IgD-negative memory B cell (primary cell): ENCODE measurements at regions not wholly inside any gene's neighbourhood (a gene's known extent, or its start where the extent isn't known, plus 50 kb on each side); places are given as distances from the start of the nearest gene placed in this dataset.

ENCODE experiments used
- H3K27ac Mint-ChIP-seq, 3 donors: one replicate each; pipeline ENCODE4 v1.8.0; 2020 to 2022; ENCODE audit warnings: mild to moderate bottlenecking in 3 of 3, mixed read lengths in 3 of 3, moderate library complexity in 1 of 3
- H3K27me3 Mint-ChIP-seq: one replicate; pipeline ENCODE4 v1.8.0; 2021; ENCODE audit warnings: mixed read lengths
- H3K36me3 Mint-ChIP-seq: one replicate; pipeline ENCODE4 v1.8.0; 2020; ENCODE audit warnings: mild to moderate bottlenecking, mixed read lengths
- H3K4me1 Mint-ChIP-seq, 3 donors: one replicate each; pipeline ENCODE4 v1.8.0; 2020 to 2022; ENCODE audit warnings: mixed read lengths in 3 of 3, mild to moderate bottlenecking in 1 of 3
- H3K4me3 Mint-ChIP-seq, 4 donors: one replicate each; pipeline ENCODE4 v1.8.0; 2020 to 2022; ENCODE audit warnings: mild to moderate bottlenecking in 4 of 4, mixed read lengths in 4 of 4, moderate library complexity in 3 of 4
- H3K9me3 Mint-ChIP-seq, 3 donors: one replicate each; pipeline ENCODE4 v1.8.0; 2020 to 2021; ENCODE audit warnings: mixed read lengths in 3 of 3, mild to moderate bottlenecking in 1 of 3

DNA sequence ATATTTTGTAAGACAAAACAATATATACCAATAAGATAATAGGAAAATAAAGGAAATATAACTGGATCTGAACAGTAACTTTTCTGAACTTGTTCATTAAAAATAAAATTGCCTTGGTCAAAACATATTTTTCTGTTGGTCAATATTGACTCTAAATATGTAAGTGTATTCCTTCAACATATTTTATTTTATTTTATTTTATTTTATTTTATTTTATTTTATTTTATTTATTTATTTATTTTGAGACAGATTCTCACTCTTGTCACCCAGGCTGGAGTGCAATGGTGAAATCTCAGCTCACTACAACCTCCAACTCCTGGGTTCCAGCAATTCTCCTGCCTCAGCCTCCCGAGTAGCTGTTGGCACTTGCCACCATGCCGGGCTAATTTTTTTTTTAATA, 571.0 kb downstream of the NR2F1-AS1 start:
- Mint-ChIP-seq H3K9me3 (peaks cover 0 to 8% (median 1%) of the 10 kb centered on the region in 3 donors), H3K27me3 (no peaks in the 10 kb centered on the region), H3K4me3 (no peak overlapping the region), H3K36me3 (no peaks in the 10 kb centered on the region), H3K27ac (no peak overlapping the region), H3K4me1 (no peaks in the 10 kb centered on the region)

- no peaks in the 10 kb centered on the region for H3K27me3 Mint-ChIP-seq
These were observed 572.4 kb downstream of the NR2F1-AS1 start for GRCh38 chr5:93008502-93009207.

DNA sequence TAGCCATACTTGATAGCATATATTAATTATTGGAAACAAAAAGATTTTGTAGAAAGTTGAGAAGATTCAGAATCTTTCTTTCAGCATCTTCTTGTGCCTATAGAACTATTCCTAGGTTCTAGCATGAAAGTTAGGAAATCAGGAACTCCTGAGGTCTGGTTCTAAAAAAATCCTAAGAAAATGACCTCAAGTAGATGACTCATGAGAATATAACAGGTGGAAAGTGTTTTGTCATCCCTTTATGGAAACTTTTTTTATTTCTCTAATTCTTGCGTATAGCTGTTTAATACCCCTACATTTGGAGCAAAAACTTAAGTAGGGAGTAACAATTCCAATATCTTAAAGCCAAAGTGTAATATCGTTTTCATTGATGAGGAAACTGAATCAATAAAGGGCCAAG, 574.1 kb downstream of the NR2F1-AS1 start:
- H3K4me3 Mint-ChIP-seq, result no peak overlapping the region
- H3K4me1 Mint-ChIP-seq, result no peaks in the 10 kb centered on the region
- peaks cover 0 to 5% (median 0%) of the 10 kb centered on the region in 3 donors for H3K9me3 Mint-ChIP-seq
- no peak overlapping the region for H3K27ac Mint-ChIP-seq
- H3K36me3 Mint-ChIP-seq, result no peaks in the 10 kb centered on the region
- no peaks in the 10 kb centered on the region for H3K27me3 Mint-ChIP-seq

More at GRCh38 chr5:93008502-93009207, 572.4 kb downstream of the NR2F1-AS1 start:
- Mint-ChIP-seq H3K4me1 (no peaks in the 10 kb centered on the region), H3K9me3 (peaks cover 0 to 5% (median 0%) of the 10 kb centered on the region in 3 donors), H3K4me3 (no peak overlapping the region), H3K27ac (no peak overlapping the region), H3K36me3 (no peaks in the 10 kb centered on the region)

DNA sequence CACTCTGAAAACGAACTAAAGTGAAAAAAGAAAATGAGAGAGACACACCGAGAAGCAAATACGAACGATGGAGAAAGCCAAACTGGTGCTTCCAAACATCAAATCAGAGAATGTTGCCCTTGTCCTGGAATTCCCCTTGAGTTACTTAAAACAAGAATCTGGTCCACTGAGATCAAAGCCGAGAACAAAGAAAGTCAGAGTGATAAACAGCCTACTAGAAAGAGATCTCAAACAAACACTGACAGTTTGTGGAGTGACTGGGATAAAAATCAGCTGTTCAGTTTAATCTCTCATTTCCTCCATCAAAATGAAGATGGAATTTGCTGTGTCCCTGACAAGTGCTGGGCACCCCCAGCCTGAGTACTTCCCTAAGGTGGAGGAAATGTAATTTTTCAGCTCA, 582.6 kb downstream of the NR2F1-AS1 start:
- Mint-ChIP-seq H3K36me3 (peaks cover 1% of the 10 kb centered on the region), H3K27me3 (no peaks in the 10 kb centered on the region), H3K27ac (no peak overlapping the region), H3K4me3 (peak overlapping the region in 1 of 4 donors; percentile 39), H3K4me1 (no peaks in the 10 kb centered on the region), H3K9me3 (peaks cover 2 to 23% (median 3%) of the 10 kb centered on the region in 3 donors)

DNA sequence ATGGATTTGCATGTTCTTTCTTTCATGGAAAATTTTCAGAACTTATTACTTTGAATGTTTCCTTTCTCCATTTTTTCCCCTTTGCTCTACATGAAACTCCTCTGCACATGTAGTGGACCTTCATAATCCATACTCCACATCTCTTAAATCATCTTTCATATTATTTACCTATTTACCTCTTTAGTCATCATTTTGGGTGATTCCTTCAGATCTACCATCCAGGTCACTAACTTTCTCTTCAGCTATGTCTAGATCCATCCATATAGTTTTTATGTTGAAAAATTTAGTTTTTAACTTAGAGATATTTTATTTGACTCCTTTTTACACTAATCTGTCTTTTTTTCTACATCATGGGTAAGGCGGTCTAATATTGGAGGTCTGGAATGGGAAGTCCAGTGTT, 586.6 kb downstream of the NR2F1-AS1 start:
- Mint-ChIP-seq H3K4me3 (no peak overlapping the region), H3K27me3 (no peaks in the 10 kb centered on the region), H3K9me3 (peaks cover 3 to 19% (median 5%) of the 10 kb centered on the region in 3 donors), H3K4me1 (no peaks in the 10 kb centered on the region), H3K27ac (no peak overlapping the region), H3K36me3 (peaks cover 1% of the 10 kb centered on the region)

DNA sequence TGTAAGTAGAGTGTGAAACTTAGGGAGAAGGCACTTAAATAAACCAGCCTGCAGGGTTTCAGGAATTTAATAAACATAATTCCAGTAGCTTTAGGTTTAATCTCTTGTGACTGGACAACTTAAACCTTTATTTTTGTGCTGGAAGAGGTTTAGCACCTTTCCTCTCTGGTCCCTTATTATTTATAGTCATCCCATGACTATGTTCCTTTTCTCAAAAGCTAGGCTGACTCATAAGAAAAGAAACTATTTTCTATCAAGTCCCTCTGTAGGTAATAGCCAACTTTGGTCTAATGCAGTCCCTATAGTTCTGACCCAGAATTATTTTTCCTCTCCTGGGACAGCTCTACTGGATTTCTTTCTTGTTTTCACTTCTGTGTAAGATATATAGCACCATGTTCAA, 588.9 kb downstream of the NR2F1-AS1 start:
- H3K4me3 Mint-ChIP-seq, result no peak overlapping the region
- H3K9me3 Mint-ChIP-seq, result peaks cover 4 to 22% (median 5%) of the 10 kb centered on the region in 3 donors
- H3K27me3 Mint-ChIP-seq, result no peaks in the 10 kb centered on the region

GRCh38 chr5:92991581-92992067, 589.4 kb downstream of the NR2F1-AS1 start:
- H3K9me3 Mint-ChIP-seq, result peaks cover 5 to 20% (median 5%) of the 10 kb centered on the region in 3 donors
- no peak overlapping the region for H3K27ac Mint-ChIP-seq
- H3K36me3 Mint-ChIP-seq, result peaks cover 1% of the 10 kb centered on the region
- H3K27me3 Mint-ChIP-seq, result no peaks in the 10 kb centered on the region
- H3K4me3 Mint-ChIP-seq, result no peak overlapping the region
- no peaks in the 10 kb centered on the region for H3K4me1 Mint-ChIP-seq

More for the DNA sequence above, 588.9 kb downstream of the NR2F1-AS1 start:
- H3K27ac Mint-ChIP-seq, result no peak overlapping the region
- H3K4me1 Mint-ChIP-seq, result no peaks in the 10 kb centered on the region
- peaks cover 1% of the 10 kb centered on the region for H3K36me3 Mint-ChIP-seq

DNA sequence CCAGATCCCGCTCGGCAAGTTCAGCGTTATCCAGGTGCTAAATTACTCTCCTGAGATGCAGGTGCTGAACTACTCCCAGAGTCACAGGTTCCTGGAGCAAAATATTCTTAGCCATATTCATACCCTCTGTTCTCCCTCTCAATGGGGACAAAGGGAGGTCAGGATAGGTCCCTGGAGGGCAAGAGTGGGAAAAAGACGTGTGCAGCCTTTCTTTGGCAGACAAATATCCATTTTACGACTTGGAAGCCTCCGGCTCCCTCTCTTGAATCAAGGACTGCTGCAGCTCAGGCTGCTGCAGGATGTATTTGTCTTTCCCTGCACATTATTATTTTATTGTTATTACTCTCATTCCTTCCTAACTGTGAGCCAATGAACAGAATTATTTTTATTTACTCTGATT, 590.2 kb downstream of the NR2F1-AS1 start:
- H3K27ac Mint-ChIP-seq, result no peak overlapping the region
- H3K27me3 Mint-ChIP-seq, result no peaks in the 10 kb centered on the region
- no peak overlapping the region for H3K4me3 Mint-ChIP-seq
- H3K4me1 Mint-ChIP-seq, result no peaks in the 10 kb centered on the region
- H3K9me3 Mint-ChIP-seq, result peaks cover 5 to 17% (median 7%) of the 10 kb centered on the region in 3 donors
- H3K36me3 Mint-ChIP-seq, result peaks cover 2% of the 10 kb centered on the region

GRCh38 chr5:92981001-92981400, 600.0 kb downstream of the NR2F1-AS1 start:
- Mint-ChIP-seq H3K4me3 (no peak overlapping the region), H3K36me3 (peaks cover 2% of the 10 kb centered on the region), H3K4me1 (no peaks in the 10 kb centered on the region), H3K27me3 (no peaks in the 10 kb centered on the region), H3K9me3 (peaks cover 0 to 4% (median 3%) of the 10 kb centered on the region in 3 donors), H3K27ac (no peak overlapping the region)

DNA sequence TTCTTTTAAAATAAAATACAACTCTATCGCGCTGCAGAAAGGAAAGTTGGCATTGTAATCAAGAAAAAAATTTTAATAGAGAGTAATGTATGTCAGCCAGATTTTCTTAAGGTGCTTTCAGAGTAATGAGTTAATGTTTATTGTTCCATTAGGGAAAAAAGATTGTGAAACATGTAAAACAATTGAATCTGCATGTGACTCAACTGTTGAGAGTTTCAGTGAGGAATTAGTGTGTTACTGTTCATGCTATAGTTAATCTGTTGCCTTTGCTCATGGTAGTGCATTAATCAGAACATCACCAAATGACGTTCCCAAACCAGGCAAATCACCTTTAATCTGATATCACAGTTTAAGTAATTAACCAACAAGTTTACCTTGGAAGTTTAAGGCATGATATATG, 600.5 kb downstream of the NR2F1-AS1 start:
- peaks cover 0 to 4% (median 3%) of the 10 kb centered on the region in 3 donors for H3K9me3 Mint-ChIP-seq
- no peaks in the 10 kb centered on the region for H3K4me1 Mint-ChIP-seq
- H3K27me3 Mint-ChIP-seq, result no peaks in the 10 kb centered on the region
- H3K36me3 Mint-ChIP-seq, result no peaks in the 10 kb centered on the region
- H3K4me3 Mint-ChIP-seq, result no peak overlapping the region
- H3K27ac Mint-ChIP-seq, result no peak overlapping the region

GRCh38 chr5:92979716-92980115, 601.3 kb downstream of the NR2F1-AS1 start:
- Mint-ChIP-seq H3K27ac (no peak overlapping the region), H3K4me3 (no peak overlapping the region), H3K27me3 (no peaks in the 10 kb centered on the region), H3K36me3 (no peaks in the 10 kb centered on the region), H3K9me3 (peaks cover 0 to 6% (median 3%) of the 10 kb centered on the region in 3 donors), H3K4me1 (no peaks in the 10 kb centered on the region)

DNA sequence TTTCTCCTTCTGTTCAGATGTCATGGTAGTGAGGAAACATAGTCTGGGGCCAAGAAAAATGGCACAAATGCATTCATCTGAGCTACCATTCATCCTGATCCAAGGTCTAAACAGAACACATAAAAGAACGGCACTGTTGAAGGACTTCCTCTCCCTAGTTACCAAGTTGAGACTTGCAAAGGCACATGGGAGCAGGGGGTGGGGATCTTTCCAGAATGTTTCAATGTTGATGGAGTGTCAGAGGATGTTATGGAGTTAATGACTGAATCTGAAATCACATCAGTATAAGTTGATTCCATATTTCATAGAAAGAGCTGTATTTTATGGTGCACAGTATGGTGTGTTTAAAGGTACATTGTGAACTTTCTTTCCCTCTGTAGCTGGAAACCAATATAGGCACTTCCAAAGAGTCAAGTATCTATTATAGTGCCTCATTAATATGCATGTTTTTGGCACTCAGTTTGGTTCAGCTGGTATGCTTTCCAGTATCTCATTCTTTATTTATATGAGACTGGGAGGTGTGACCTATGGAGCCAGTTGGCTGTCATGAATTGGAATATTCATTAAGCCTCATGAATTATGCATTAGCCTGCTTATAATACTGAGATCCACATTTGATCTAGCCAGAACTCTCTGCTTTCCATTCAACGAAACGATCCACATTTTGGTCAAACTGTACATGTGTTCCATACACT, 603.0 kb downstream of the NR2F1-AS1 start:
- H3K36me3 Mint-ChIP-seq, result no peaks in the 10 kb centered on the region
- H3K27ac Mint-ChIP-seq, result no peak overlapping the region
- no peaks in the 10 kb centered on the region for H3K4me1 Mint-ChIP-seq
- H3K4me3 Mint-ChIP-seq, result no peak overlapping the region
- no peaks in the 10 kb centered on the region for H3K27me3 Mint-ChIP-seq
- peaks cover 0 to 6% (median 3%) of the 10 kb centered on the region in 3 donors for H3K9me3 Mint-ChIP-seq

DNA sequence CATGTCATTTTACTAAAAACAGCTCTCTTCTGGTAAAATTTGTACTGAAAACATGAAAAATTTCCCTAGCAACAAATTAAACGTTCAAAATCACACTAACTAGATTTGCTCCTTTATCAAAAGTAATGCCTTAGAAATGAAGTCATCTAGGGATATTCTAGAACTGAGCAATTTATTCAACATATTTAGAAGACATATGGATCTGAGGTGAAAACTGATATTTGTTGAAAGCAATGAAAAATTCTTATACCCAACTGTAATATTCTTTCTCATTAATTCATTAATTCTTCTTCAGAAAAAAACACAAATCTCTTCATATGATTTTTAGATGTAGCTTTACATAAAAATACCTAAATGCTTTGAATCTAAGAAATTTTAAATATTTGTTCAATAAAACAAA, 604.9 kb downstream of the NR2F1-AS1 start:
- no peaks in the 10 kb centered on the region for H3K36me3 Mint-ChIP-seq
- H3K4me1 Mint-ChIP-seq, result no peaks in the 10 kb centered on the region
- H3K4me3 Mint-ChIP-seq, result no peak overlapping the region
- no peak overlapping the region for H3K27ac Mint-ChIP-seq
- H3K27me3 Mint-ChIP-seq, result no peaks in the 10 kb centered on the region
- H3K9me3 Mint-ChIP-seq, result peaks cover 0 to 4% (median 0%) of the 10 kb centered on the region in 3 donors

DNA sequence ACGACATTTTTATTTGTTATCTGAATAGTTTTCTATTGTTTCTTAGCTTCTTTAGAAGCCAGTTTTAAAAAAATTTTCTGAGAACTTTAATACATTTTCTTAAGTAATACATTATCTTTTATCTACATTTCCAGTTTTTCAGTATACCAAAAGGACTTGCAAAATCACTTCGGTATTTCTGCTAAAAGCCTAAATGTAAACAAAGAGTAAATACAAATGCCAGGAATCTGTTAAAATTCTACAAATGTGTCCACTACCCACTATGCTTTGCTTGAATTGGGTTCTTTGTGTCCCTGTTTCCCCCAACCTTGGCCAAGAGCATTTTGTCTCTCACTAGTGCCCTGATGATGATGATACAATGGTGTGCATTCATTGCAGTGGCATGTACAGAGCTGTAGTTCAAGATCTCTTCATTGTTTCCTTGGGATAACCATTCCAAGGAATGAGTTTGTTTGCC, 611.2 kb downstream of the NR2F1-AS1 start:
- H3K4me1 Mint-ChIP-seq, result no peaks in the 10 kb centered on the region
- H3K4me3 Mint-ChIP-seq, result no peak overlapping the region
- no peaks in the 10 kb centered on the region for H3K36me3 Mint-ChIP-seq
- no peaks in the 10 kb centered on the region for H3K27me3 Mint-ChIP-seq
- H3K9me3 Mint-ChIP-seq, result peaks cover 0 to 8% (median 3%) of the 10 kb centered on the region in 3 donors
- no peak overlapping the region for H3K27ac Mint-ChIP-seq

- Mint-ChIP-seq H3K4me3 (no peak overlapping the region), H3K4me1 (no peaks in the 10 kb centered on the region), H3K27me3 (no peaks in the 10 kb centered on the region), H3K27ac (no peak overlapping the region), H3K9me3 (peaks cover 0 to 8% (median 1%) of the 10 kb centered on the region in 3 donors), H3K36me3 (no peaks in the 10 kb centered on the region)
These were observed 611.7 kb downstream of the NR2F1-AS1 start for GRCh38 chr5:92969191-92969780.
